ENCODE measurements at regions not wholly inside any gene's neighbourhood (a gene's known extent, or its start where the extent isn't known, plus 50 kb on each side); places are given as distances from the start of the nearest gene placed in this dataset.

DNA sequence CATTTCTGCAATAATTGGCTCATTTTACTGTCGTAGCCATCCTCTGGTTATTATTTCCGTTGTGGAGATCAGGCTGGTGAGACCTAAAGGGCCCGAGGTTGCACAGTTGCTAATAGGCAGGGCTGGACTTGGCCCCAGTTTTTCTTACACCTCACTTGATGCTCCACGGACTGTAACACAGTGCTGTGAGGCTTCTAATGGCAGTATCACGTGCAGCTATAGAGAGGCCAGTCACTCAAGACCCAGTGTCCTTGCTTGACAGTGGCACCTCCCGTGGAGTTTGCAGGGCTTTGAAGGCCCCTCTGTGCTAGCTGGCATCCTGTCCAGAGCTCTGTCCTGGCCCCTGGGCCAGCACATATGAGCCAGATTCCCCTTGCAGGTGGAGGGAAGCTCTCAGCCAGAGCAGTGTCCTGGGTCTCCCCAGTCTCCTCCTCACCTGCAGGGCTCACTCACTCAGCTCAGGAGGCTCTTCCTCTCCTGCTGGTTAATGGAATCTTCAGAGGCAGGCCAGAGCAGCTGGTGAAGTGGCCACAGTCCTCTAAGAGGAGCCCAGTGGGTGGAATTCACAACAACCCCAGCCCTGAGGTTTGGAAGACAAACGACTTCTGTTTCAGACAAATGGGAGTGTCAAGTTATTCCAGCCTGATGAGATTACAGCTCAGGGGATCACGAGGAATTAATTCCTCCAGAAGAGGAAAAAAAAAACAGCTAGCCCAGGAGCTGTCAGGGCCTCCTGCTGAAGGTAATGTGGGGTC, 114.2 kb upstream of the FAM180A start (continued):
- TF ChIP-seq, protein P1, sequence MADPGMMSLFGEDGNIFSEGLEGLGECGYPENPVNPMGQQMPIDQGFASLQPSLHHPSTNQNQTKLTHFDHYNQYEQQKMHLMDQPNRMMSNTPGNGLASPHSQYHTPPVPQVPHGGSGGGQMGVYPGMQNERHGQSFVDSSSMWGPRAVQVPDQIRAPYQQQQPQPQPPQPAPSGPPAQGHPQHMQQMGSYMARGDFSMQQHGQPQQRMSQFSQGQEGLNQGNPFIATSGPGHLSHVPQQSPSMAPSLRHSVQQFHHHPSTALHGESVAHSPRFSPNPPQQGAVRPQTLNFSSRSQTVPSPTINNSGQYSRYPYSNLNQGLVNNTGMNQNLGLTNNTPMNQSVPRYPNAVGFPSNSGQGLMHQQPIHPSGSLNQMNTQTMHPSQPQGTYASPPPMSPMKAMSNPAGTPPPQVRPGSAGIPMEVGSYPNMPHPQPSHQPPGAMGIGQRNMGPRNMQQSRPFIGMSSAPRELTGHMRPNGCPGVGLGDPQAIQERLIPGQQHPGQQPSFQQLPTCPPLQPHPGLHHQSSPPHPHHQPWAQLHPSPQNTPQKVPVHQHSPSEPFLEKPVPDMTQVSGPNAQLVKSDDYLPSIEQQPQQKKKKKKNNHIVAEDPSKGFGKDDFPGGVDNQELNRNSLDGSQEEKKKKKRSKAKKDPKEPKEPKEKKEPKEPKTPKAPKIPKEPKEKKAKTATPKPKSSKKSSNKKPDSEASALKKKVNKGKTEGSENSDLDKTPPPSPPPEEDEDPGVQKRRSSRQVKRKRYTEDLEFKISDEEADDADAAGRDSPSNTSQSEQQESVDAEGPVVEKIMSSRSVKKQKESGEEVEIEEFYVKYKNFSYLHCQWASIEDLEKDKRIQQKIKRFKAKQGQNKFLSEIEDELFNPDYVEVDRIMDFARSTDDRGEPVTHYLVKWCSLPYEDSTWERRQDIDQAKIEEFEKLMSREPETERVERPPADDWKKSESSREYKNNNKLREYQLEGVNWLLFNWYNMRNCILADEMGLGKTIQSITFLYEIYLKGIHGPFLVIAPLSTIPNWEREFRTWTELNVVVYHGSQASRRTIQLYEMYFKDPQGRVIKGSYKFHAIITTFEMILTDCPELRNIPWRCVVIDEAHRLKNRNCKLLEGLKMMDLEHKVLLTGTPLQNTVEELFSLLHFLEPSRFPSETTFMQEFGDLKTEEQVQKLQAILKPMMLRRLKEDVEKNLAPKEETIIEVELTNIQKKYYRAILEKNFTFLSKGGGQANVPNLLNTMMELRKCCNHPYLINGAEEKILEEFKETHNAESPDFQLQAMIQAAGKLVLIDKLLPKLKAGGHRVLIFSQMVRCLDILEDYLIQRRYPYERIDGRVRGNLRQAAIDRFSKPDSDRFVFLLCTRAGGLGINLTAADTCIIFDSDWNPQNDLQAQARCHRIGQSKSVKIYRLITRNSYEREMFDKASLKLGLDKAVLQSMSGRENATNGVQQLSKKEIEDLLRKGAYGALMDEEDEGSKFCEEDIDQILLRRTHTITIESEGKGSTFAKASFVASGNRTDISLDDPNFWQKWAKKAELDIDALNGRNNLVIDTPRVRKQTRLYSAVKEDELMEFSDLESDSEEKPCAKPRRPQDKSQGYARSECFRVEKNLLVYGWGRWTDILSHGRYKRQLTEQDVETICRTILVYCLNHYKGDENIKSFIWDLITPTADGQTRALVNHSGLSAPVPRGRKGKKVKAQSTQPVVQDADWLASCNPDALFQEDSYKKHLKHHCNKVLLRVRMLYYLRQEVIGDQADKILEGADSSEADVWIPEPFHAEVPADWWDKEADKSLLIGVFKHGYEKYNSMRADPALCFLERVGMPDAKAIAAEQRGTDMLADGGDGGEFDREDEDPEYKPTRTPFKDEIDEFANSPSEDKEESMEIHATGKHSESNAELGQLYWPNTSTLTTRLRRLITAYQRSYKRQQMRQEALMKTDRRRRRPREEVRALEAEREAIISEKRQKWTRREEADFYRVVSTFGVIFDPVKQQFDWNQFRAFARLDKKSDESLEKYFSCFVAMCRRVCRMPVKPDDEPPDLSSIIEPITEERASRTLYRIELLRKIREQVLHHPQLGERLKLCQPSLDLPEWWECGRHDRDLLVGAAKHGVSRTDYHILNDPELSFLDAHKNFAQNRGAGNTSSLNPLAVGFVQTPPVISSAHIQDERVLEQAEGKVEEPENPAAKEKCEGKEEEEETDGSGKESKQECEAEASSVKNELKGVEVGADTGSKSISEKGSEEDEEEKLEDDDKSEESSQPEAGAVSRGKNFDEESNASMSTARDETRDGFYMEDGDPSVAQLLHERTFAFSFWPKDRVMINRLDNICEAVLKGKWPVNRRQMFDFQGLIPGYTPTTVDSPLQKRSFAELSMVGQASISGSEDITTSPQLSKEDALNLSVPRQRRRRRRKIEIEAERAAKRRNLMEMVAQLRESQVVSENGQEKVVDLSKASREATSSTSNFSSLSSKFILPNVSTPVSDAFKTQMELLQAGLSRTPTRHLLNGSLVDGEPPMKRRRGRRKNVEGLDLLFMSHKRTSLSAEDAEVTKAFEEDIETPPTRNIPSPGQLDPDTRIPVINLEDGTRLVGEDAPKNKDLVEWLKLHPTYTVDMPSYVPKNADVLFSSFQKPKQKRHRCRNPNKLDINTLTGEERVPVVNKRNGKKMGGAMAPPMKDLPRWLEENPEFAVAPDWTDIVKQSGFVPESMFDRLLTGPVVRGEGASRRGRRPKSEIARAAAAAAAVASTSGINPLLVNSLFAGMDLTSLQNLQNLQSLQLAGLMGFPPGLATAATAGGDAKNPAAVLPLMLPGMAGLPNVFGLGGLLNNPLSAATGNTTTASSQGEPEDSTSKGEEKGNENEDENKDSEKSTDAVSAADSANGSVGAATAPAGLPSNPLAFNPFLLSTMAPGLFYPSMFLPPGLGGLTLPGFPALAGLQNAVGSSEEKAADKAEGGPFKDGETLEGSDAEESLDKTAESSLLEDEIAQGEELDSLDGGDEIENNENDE (IDR thresholded peaks at IDR 0.05; ENCODE audit: insufficient replicate concordance, low read length): no peak
- TF ChIP-seq CTBP2 (IDR thresholded peaks at IDR 0.05; ENCODE audit: borderline replicate concordance, insufficient read depth, insufficient read length, low read length): no peak
- TF ChIP-seq ZNF274 (IDR thresholded peaks at IDR 0.05; ENCODE audit: borderline replicate concordance, extremely low read depth, low read length): no peak
- no peak for TF ChIP-seq TEAD4 (IDR thresholded peaks at IDR 0.05; ENCODE audit: low read depth, low read length)
- no peak for TF ChIP-seq KDM1A (IDR thresholded peaks at IDR 0.05; ENCODE audit: borderline replicate concordance, low read length)
- TF ChIP-seq RBBP5 (IDR thresholded peaks at IDR 0.05; ENCODE audit: borderline replicate concordance, low read depth, low read length): no peak
- TF ChIP-seq RNF2 (IDR thresholded peaks at IDR 0.05; ENCODE audit: borderline replicate concordance, low read depth, low read length, missing control alignments, poor library complexity, severe bottlenecking): no peak
- no peak for TF ChIP-seq POU5F1 (IDR thresholded peaks at IDR 0.05; ENCODE audit: low read depth, low read length)
- no peak for TF ChIP-seq SP1 (IDR thresholded peaks at IDR 0.05; ENCODE audit: low read depth, low read length)
- no peak for TF ChIP-seq CEBPB (IDR thresholded peaks at IDR 0.05; ENCODE audit: low read depth, low read length)

All from H1 (cell line).